IMR-90 (cell line): ENCODE measurements at regions not wholly inside any gene's neighbourhood (a gene's known extent, or its start where the extent isn't known, plus 50 kb on each side); places are given as distances from the start of the nearest gene placed in this dataset.

Source experiments
- ATAC-seq: fragments of 200-7000 bp; cut with Tn5 transposase; 2 replicates; pipeline ENCODE4 v1.9.1; 2020; ENCODE audit warnings: low read depth, mild to moderate bottlenecking, moderate library complexity
- BruUV-seq: library from RNA; stranded (reverse); fragments of 400-500 nt; replicated peaks from 2 replicates; lab custom pipeline; 2021; lab: Mats Ljungman, UMichigan
- CTCF ChIA-PET: fragments of 300-600 bp; formaldehyde crosslinking; extraction: SDS; loops from one replicate; lab custom pipeline; 2021; ENCODE audit warnings: antibody characterized with exemption; lab: Yijun Ruan, JAX
- POLR2A ChIA-PET: fragments of 300-600 bp; sonication (Branson Sonifier 250); formaldehyde crosslinking; loops from one replicate; lab custom pipeline; 2022; ENCODE audit warnings: antibody characterized with exemption; ENCODE audit not compliant: unreplicated experiment; lab: Charles Lee
- DNase-seq: peaks from one replicate; pipeline ENCODE4 v3.0.0; 2013
- H2AFZ ChIP-seq: replicated peaks from 2 replicates; pipeline ENCODE3; 2013; ENCODE audit warnings: low read length, mild to moderate bottlenecking; ENCODE audit not compliant: poor library complexity
- H2AK5ac ChIP-seq: 2 replicates; pipeline ENCODE4 v1.6.1; 2013; ENCODE audit warnings: low read depth, low read length, inconsistent platforms
- H2AK9ac ChIP-seq: replicated peaks from 2 replicates; pipeline ENCODE3; 2013; ENCODE audit warnings: mild to moderate bottlenecking, low read depth, low read length, moderate library complexity; ENCODE audit not compliant: poor library complexity
- H2BK120ac ChIP-seq: 2 replicates; pipeline ENCODE4 v1.6.1; 2013; ENCODE audit warnings: low read depth, low read length, inconsistent platforms
- H2BK15ac ChIP-seq: 3 replicates; pipeline ENCODE4 v1.6.1; 2013; ENCODE audit warnings: low read depth, low read length, inconsistent platforms
- H2BK20ac ChIP-seq: 2 replicates; pipeline ENCODE4 v1.6.1; 2013; ENCODE audit warnings: low read depth, mild to moderate bottlenecking, inconsistent platforms, low read length, moderate library complexity
- H2BK5ac ChIP-seq: 2 replicates; pipeline ENCODE4 v1.6.1; 2013; ENCODE audit warnings: mild to moderate bottlenecking, low read depth, low read length, inconsistent platforms; ENCODE audit not compliant: poor library complexity, severe bottlenecking
- H3K14ac ChIP-seq: replicated peaks from 2 replicates; pipeline ENCODE4 v1.6.1; 2013; ENCODE audit warnings: low read depth, low read length, inconsistent platforms
- H3K18ac ChIP-seq: 2 replicates; pipeline ENCODE4 v1.6.1; 2013; ENCODE audit warnings: low read depth, low read length, control low read depth
- H3K23ac ChIP-seq: 2 replicates; pipeline ENCODE4 v1.6.1; 2013; ENCODE audit warnings: low read depth, low read length, inconsistent platforms
- H3K27ac ChIP-seq: 2 replicates; pipeline ENCODE4 v1.5.1; 2013; ENCODE audit warnings: mild to moderate bottlenecking, control low read depth, low read length; ENCODE audit not compliant: insufficient read depth
- H3K27me3 ChIP-seq: 2 replicates; pipeline ENCODE4 v1.6.1; 2013; ENCODE audit warnings: low read length; ENCODE audit not compliant: control insufficient read depth, insufficient read depth
- H3K36me3 ChIP-seq: 2 replicates; pipeline ENCODE4 v1.6.1; 2013; ENCODE audit warnings: low read length, mixed read lengths; ENCODE audit not compliant: control insufficient read depth, insufficient read depth
- H3K4ac ChIP-seq: 2 replicates; pipeline ENCODE4 v1.6.1; 2013; ENCODE audit warnings: low read depth, low read length, inconsistent platforms
- H3K4me1 ChIP-seq: 2 replicates; pipeline ENCODE4 v1.6.1; 2013; ENCODE audit warnings: low read length, mixed read lengths; ENCODE audit not compliant: control insufficient read depth, insufficient read depth
- H3K4me2 ChIP-seq: 2 replicates; pipeline ENCODE4 v1.6.1; 2013; ENCODE audit warnings: low read depth, mild to moderate bottlenecking, control low read depth, low read length, moderate library complexity
- H3K4me3 ChIP-seq: 2 replicates; pipeline ENCODE4 v1.5.1; 2013; ENCODE audit warnings: low read depth, mild to moderate bottlenecking, control low read depth, low read length, moderate library complexity; ENCODE audit not compliant: insufficient read depth
- H3K56ac ChIP-seq: 2 replicates; pipeline ENCODE4 v1.6.1; 2013; ENCODE audit warnings: low read length, inconsistent platforms; ENCODE audit not compliant: insufficient read depth; ENCODE audit errors: extremely low read depth
- H3K79me1 ChIP-seq, 2 experiments: 2 replicates each; pipeline ENCODE4 v1.6.1; 2013; ENCODE audit warnings: low read length in 2 of 2, inconsistent platforms in 1 of 2, low read depth in 1 of 2
- H3K9ac ChIP-seq: 2 replicates; pipeline ENCODE4 v1.6.1; 2013; ENCODE audit warnings: low read depth, low read length, control low read depth
- H3K9me1 ChIP-seq: 2 replicates; pipeline ENCODE4 v1.6.1; 2013; ENCODE audit warnings: low read length, inconsistent platforms; ENCODE audit not compliant: insufficient read depth
- H3K9me3 ChIP-seq: 2 replicates; pipeline ENCODE4 v1.6.1; 2013; ENCODE audit warnings: low read length; ENCODE audit not compliant: control insufficient read depth, insufficient read depth
- H4K20me1 ChIP-seq: 2 replicates; pipeline ENCODE4 v1.6.1; 2013; ENCODE audit warnings: low read length, inconsistent platforms; ENCODE audit not compliant: insufficient read depth
- H4K5ac ChIP-seq: 2 replicates; pipeline ENCODE4 v1.6.1; 2013; ENCODE audit warnings: mild to moderate bottlenecking, low read depth, low read length, control low read depth
- H4K8ac ChIP-seq, 2 experiments: 2 replicates each; pipeline ENCODE4 v1.6.1; 2013; ENCODE audit warnings: low read depth in 2 of 2, low read length in 2 of 2, control low read depth in 1 of 2, inconsistent platforms in 1 of 2
- H4K91ac ChIP-seq: 2 replicates; pipeline ENCODE4 v1.6.1; 2013; ENCODE audit warnings: low read depth, low read length, inconsistent platforms; ENCODE audit not compliant: insufficient read depth
- RFX5 ChIP-seq: IDR thresholded peaks from 2 replicates; pipeline ENCODE4 v1.8.0; 2012; ENCODE audit warnings: low read depth, mild to moderate bottlenecking, low read length, moderate library complexity
- WGBS, 2 experiments: methylation state at CpG; one replicate each; pipeline versions ENCODE4 v1.1.5 to v1.1.7; 2013; ENCODE audit warnings: missing lambda C conversion rate in 2 of 2; ENCODE audit not compliant: insufficient read length in 1 of 2; ENCODE audit errors: extremely low coverage in 2 of 2; 5-methylcytosine and 5-hydroxymethylcytosine counted together
- dilution Hi-C: fragments of 300-500 bp; cut with HindIII; formaldehyde crosslinking; loops from one replicate; pipeline ENCODE4 v1.14.3; 2018; ENCODE audit warnings: low sequenced_read_pairs; ENCODE audit not compliant: unreplicated experiment
- in situ Hi-C: fragments of 300-500 bp; cut with MboI; formaldehyde crosslinking; loops from 3 replicates; pipeline ENCODE4 v1.14.3; 2019; ENCODE audit warnings: low sequenced_read_pairs, inconsistent platforms, mixed read lengths
- intact Hi-C: fragments of 100-400 bp; cut with micrococcal nuclease; formaldehyde crosslinking; loops from 2 replicates; pipeline ENCODE4 v1.10.0; 2022

DNA sequence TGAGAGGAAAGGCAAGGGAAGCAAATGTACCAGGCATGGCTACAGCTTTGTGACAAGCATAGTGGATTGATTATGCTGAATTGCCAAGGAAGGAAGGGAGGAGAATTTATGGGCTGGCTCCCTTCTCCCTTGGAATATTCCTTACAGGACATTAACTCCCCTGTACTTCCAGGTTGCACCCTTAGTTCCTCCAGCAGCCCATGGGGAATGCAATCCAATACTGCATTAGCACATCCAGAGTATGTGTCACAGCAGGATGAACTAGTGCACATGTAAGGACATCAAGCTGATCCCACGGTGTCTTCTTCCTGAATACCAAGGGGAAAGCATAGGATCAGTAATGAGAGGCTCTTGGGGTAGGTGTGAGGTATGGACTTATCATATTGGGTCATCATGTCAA, 390.7 kb upstream of the POU3F2 start:
- H3K56ac ChIP-seq: no peak overlapping the region
- in situ Hi-C loops (no loop called here), intact Hi-C loops (no loop called here), dilution Hi-C loops (no loop called here)
- H3K27ac ChIP-seq: no peak overlapping the region
- no peak overlapping the region for H4K5ac ChIP-seq
- POLR2A ChIA-PET: no interaction called here
- no peak overlapping the region for H2BK20ac ChIP-seq
- H4K91ac ChIP-seq: no peak overlapping the region
- H4K20me1 ChIP-seq: no peaks in the 10 kb centered on the region
- no peak overlapping the region for H4K8ac ChIP-seq
- H3K4me2 ChIP-seq: no peak overlapping the region
- H2BK15ac ChIP-seq: no peak overlapping the region
- no peak overlapping the region for H3K14ac ChIP-seq
- H3K27me3 ChIP-seq: no peaks in the 10 kb centered on the region
- CTCF ChIA-PET: no interaction called here
- no peak for ATAC-seq
- no peak overlapping the region for H2AK9ac ChIP-seq
- no peak overlapping the region for H2AFZ ChIP-seq
- no peak overlapping the region for H3K4ac ChIP-seq
- peaks cover 7% of the 10 kb centered on the region; the same call in 1 of the 2 replicates for H3K9me3 ChIP-seq
- no TSS peak for BruUV-seq
- H3K4me1 ChIP-seq: no peaks in the 10 kb centered on the region
- H2AK5ac ChIP-seq: no peak overlapping the region
- H3K23ac ChIP-seq: no peak overlapping the region
- H3K9me1 ChIP-seq: no peaks in the 10 kb centered on the region
- no peak overlapping the region for H3K4me3 ChIP-seq
- no peak overlapping the region for H2BK120ac ChIP-seq
- H3K79me1 ChIP-seq: no peaks in the 10 kb centered on the region
- no CpG with 5 or more reads among the region's 1 CpG for WGBS, 2 experiments
- no peak for DNase-seq
- no peak overlapping the region for H2BK5ac ChIP-seq
- no peak for TF ChIP-seq RFX5
- no peak overlapping the region for H3K9ac ChIP-seq
- no peaks in the 10 kb centered on the region for H3K36me3 ChIP-seq
- no peak overlapping the region for H3K18ac ChIP-seq
